GM23338 (cell line): ENCODE measurements at regions not wholly inside any gene's neighbourhood (a gene's known extent, or its start where the extent isn't known, plus 50 kb on each side); places are given as distances from the start of the nearest gene placed in this dataset.

Experiments
- ATAC-seq: fragments of 200-7000 bp; cut with Tn5 transposase; 3 replicates; pipeline ENCODE4 v1.9.1; 2020
- DNase-seq: peaks from one replicate; pipeline ENCODE4 v3.0.0-alpha.2; 2015; ENCODE audit warnings: low spot score
- H2AFZ ChIP-seq: fragments of 200-600 bp; sonication (generic); 2 replicates; pipeline ENCODE4 v1.8.0; 2016; ENCODE audit warnings: antibody characterized with exemption, mild to moderate bottlenecking, moderate library complexity
- H3F3A ChIP-seq: fragments of 200-600 bp; sonication (generic); replicated peaks from 2 replicates; pipeline ENCODE4 v1.8.0; 2017; ENCODE audit warnings: antibody characterized with exemption, mixed run types, low read depth
- H3K27ac ChIP-seq: fragments of 200-600 bp; sonication (generic); 2 replicates; pipeline ENCODE4 v1.6.1; 2016; ENCODE audit warnings: low read depth
- H3K27me3 ChIP-seq: fragments of 200-600 bp; sonication (generic); 2 replicates; pipeline ENCODE4 v1.8.0; 2016; ENCODE audit warnings: mild to moderate bottlenecking, mixed run types, moderate library complexity; ENCODE audit not compliant: insufficient read depth
- H3K36me3 ChIP-seq: fragments of 200-600 bp; sonication (generic); 2 replicates; pipeline ENCODE4 v1.8.0; 2016; ENCODE audit warnings: mild to moderate bottlenecking; ENCODE audit not compliant: insufficient read depth
- H3K4me1 ChIP-seq: fragments of 200-600 bp; sonication (generic); 2 replicates; pipeline ENCODE4 v1.8.0; 2016; ENCODE audit warnings: mild to moderate bottlenecking, moderate library complexity; ENCODE audit not compliant: insufficient read depth
- H3K4me2 ChIP-seq: fragments of 200-600 bp; sonication (generic); 2 replicates; pipeline ENCODE4 v1.7.1; 2017; ENCODE audit warnings: mixed run types
- H3K4me3 ChIP-seq: fragments of 200-600 bp; sonication (generic); 2 replicates; pipeline ENCODE4 v1.6.1; 2016; ENCODE audit warnings: mixed run types
- H3K79me2 ChIP-seq: fragments of 200-600 bp; sonication (generic); replicated peaks from 2 replicates; pipeline ENCODE4 v1.8.0; 2017; ENCODE audit warnings: mild to moderate bottlenecking; ENCODE audit not compliant: insufficient read depth
- H3K9me2 ChIP-seq: fragments of 200-600 bp; sonication (generic); 2 replicates; pipeline ENCODE4 v1.8.0; 2017; ENCODE audit not compliant: insufficient read depth
- H4K20me1 ChIP-seq: fragments of 200-600 bp; sonication (generic); replicated peaks from 2 replicates; pipeline ENCODE4 v1.8.0; 2017; ENCODE audit warnings: mild to moderate bottlenecking; ENCODE audit not compliant: insufficient read depth
- H3K27ac Mint-ChIP-seq: 2 replicates; pipeline ENCODE4 v1.8.0; 2020; ENCODE audit warnings: inconsistent platforms, mild to moderate bottlenecking, moderate library complexity, mixed read lengths
- H3K27me3 Mint-ChIP-seq: 3 replicates; pipeline ENCODE4 v1.8.0; 2022; ENCODE audit warnings: low read depth, mild to moderate bottlenecking, moderate library complexity, mixed read lengths, inconsistent platforms; ENCODE audit not compliant: insufficient read depth, poor library complexity
- H3K36me3 Mint-ChIP-seq: 3 replicates; pipeline ENCODE4 v1.8.0; 2021; ENCODE audit warnings: low read depth, mild to moderate bottlenecking, inconsistent platforms, moderate library complexity, mixed read lengths
- H3K4me1 Mint-ChIP-seq: 3 replicates; pipeline ENCODE4 v1.8.0; 2020; ENCODE audit warnings: mild to moderate bottlenecking, inconsistent platforms, mixed read lengths
- H3K4me3 Mint-ChIP-seq: 3 replicates; pipeline ENCODE4 v1.8.0; 2021; ENCODE audit warnings: moderate library complexity, mild to moderate bottlenecking, inconsistent platforms, mixed read lengths
- H3K9me3 Mint-ChIP-seq: 3 replicates; pipeline ENCODE4 v1.8.0; 2020; ENCODE audit warnings: moderate library complexity, mild to moderate bottlenecking, inconsistent platforms, mixed read lengths
- CREB1 ChIP-seq: fragments of 250-450 bp; sonication (Bioruptor Pico); IDR thresholded peaks from 2 replicates; pipeline ENCODE4 v1.5.0; 2020; ENCODE audit warnings: low read depth, mild to moderate bottlenecking, moderate library complexity
- EZH2 ChIP-seq: fragments of 200-600 bp; sonication (generic); IDR thresholded peaks from one replicate; pipeline ENCODE4 v1.8.0; 2017; ENCODE audit warnings: antibody characterized with exemption, mild to moderate bottlenecking, low read depth; ENCODE audit not compliant: unreplicated experiment
- EZH2phosphoT487 ChIP-seq: fragments of 200-600 bp; sonication (generic); IDR thresholded peaks from one replicate; pipeline ENCODE4 v1.8.1; 2018; ENCODE audit warnings: antibody characterized with exemption; ENCODE audit not compliant: unreplicated experiment
- JUNB ChIP-seq: IDR thresholded peaks from one replicate; pipeline ENCODE4 v1.6.1; 2016; ENCODE audit warnings: antibody characterized with exemption; ENCODE audit not compliant: unreplicated experiment
- NANOG ChIP-seq: IDR thresholded peaks from 2 replicates; pipeline ENCODE4 v1.6.1; 2016; ENCODE audit warnings: antibody characterized with exemption, borderline replicate concordance
- POLR2AphosphoS5 ChIP-seq: IDR thresholded peaks from 2 replicates; pipeline ENCODE4 v1.6.1; 2016; ENCODE audit warnings: antibody characterized with exemption, low read depth
- STAT1 ChIP-seq: IDR thresholded peaks from one replicate; pipeline ENCODE4 v1.6.1; 2016; ENCODE audit warnings: antibody characterized with exemption; ENCODE audit not compliant: unreplicated experiment
- ZNF114 ChIP-seq: fragments of 250-450 bp; sonication (Bioruptor Pico); IDR thresholded peaks from 2 replicates; pipeline ENCODE4 v1.5.0; 2020; ENCODE audit warnings: mild to moderate bottlenecking, moderate library complexity
- ZNF331 ChIP-seq: fragments of 250-450 bp; sonication (Bioruptor Pico); IDR thresholded peaks from 2 replicates; pipeline ENCODE4 v1.5.0; 2020; ENCODE audit warnings: low read depth, mild to moderate bottlenecking, moderate library complexity
- TF ChIP-seq, protein P1 (sequence below): IDR thresholded peaks from one replicate; pipeline ENCODE4 v1.6.1; 2018; ENCODE audit warnings: antibody characterized with exemption; ENCODE audit not compliant: unreplicated experiment
- TF ChIP-seq, protein P2 (sequence below), 2 experiments: fragments of 200-600 bp in 1 of 2; sonication (generic) in 1 of 2; conservative IDR thresholded peaks; 2 replicates each; pipeline versions ENCODE4 v1.5.1 to v1.6.1; 2016 to 2017; ENCODE audit warnings: antibody characterized with exemption in 2 of 2, low read depth in 2 of 2, mild to moderate bottlenecking in 2 of 2, moderate library complexity in 1 of 2
- TF ChIP-seq, protein P3 (sequence below): IDR thresholded peaks from 2 replicates; pipeline ENCODE4 v1.6.1; 2016; ENCODE audit warnings: antibody characterized with exemption
- TF ChIP-seq, protein P4 (sequence below): fragments of 250-450 bp; sonication (Bioruptor Pico); IDR thresholded peaks from 2 replicates; pipeline ENCODE4 v1.5.0; 2020; ENCODE audit warnings: mild to moderate bottlenecking, moderate library complexity

DNA sequence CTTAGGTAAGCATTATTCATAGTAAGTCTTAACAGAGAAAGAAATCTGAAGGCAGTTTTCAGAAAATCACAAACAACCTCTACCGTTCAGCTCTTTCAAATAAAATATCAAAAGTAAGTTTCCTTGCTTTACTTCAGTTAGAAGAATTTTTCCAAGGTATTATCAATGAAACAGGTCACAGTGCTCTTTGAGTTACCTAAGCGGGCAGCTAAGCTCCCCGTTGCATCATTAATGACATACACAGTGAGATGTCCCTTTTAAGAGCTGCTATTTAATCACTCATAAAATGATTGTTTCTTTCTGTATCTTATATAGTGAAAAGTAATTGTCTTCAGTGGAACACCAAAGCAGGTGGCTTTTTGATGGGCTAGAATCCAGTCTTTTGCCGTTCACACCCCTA lies 86.2 kb upstream of the PIK3R1 start:
- TF ChIP-seq JUNB (no peak), ZNF114 (CRISPR knock-in tag) (no peak), POLR2AphosphoS5 (no peak), CREB1 (CRISPR knock-in tag) (no peak), EZH2phosphoT487 (no peak), EZH2 (no peak), ZNF331 (CRISPR knock-in tag) (no peak), NANOG (no peak), STAT1 (no peak)
- TF ChIP-seq, protein P1, sequence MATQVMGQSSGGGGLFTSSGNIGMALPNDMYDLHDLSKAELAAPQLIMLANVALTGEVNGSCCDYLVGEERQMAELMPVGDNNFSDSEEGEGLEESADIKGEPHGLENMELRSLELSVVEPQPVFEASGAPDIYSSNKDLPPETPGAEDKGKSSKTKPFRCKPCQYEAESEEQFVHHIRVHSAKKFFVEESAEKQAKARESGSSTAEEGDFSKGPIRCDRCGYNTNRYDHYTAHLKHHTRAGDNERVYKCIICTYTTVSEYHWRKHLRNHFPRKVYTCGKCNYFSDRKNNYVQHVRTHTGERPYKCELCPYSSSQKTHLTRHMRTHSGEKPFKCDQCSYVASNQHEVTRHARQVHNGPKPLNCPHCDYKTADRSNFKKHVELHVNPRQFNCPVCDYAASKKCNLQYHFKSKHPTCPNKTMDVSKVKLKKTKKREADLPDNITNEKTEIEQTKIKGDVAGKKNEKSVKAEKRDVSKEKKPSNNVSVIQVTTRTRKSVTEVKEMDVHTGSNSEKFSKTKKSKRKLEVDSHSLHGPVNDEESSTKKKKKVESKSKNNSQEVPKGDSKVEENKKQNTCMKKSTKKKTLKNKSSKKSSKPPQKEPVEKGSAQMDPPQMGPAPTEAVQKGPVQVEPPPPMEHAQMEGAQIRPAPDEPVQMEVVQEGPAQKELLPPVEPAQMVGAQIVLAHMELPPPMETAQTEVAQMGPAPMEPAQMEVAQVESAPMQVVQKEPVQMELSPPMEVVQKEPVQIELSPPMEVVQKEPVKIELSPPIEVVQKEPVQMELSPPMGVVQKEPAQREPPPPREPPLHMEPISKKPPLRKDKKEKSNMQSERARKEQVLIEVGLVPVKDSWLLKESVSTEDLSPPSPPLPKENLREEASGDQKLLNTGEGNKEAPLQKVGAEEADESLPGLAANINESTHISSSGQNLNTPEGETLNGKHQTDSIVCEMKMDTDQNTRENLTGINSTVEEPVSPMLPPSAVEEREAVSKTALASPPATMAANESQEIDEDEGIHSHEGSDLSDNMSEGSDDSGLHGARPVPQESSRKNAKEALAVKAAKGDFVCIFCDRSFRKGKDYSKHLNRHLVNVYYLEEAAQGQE, result no peak
- TF ChIP-seq, protein P2, sequence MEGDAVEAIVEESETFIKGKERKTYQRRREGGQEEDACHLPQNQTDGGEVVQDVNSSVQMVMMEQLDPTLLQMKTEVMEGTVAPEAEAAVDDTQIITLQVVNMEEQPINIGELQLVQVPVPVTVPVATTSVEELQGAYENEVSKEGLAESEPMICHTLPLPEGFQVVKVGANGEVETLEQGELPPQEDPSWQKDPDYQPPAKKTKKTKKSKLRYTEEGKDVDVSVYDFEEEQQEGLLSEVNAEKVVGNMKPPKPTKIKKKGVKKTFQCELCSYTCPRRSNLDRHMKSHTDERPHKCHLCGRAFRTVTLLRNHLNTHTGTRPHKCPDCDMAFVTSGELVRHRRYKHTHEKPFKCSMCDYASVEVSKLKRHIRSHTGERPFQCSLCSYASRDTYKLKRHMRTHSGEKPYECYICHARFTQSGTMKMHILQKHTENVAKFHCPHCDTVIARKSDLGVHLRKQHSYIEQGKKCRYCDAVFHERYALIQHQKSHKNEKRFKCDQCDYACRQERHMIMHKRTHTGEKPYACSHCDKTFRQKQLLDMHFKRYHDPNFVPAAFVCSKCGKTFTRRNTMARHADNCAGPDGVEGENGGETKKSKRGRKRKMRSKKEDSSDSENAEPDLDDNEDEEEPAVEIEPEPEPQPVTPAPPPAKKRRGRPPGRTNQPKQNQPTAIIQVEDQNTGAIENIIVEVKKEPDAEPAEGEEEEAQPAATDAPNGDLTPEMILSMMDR (conservative IDR thresholded peaks at IDR 0.05; ENCODE audit: low read depth in 2 of 2), result no peak
- TF ChIP-seq, protein P3, sequence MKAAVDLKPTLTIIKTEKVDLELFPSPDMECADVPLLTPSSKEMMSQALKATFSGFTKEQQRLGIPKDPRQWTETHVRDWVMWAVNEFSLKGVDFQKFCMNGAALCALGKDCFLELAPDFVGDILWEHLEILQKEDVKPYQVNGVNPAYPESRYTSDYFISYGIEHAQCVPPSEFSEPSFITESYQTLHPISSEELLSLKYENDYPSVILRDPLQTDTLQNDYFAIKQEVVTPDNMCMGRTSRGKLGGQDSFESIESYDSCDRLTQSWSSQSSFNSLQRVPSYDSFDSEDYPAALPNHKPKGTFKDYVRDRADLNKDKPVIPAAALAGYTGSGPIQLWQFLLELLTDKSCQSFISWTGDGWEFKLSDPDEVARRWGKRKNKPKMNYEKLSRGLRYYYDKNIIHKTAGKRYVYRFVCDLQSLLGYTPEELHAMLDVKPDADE, result no peak
- TF ChIP-seq, protein P4, sequence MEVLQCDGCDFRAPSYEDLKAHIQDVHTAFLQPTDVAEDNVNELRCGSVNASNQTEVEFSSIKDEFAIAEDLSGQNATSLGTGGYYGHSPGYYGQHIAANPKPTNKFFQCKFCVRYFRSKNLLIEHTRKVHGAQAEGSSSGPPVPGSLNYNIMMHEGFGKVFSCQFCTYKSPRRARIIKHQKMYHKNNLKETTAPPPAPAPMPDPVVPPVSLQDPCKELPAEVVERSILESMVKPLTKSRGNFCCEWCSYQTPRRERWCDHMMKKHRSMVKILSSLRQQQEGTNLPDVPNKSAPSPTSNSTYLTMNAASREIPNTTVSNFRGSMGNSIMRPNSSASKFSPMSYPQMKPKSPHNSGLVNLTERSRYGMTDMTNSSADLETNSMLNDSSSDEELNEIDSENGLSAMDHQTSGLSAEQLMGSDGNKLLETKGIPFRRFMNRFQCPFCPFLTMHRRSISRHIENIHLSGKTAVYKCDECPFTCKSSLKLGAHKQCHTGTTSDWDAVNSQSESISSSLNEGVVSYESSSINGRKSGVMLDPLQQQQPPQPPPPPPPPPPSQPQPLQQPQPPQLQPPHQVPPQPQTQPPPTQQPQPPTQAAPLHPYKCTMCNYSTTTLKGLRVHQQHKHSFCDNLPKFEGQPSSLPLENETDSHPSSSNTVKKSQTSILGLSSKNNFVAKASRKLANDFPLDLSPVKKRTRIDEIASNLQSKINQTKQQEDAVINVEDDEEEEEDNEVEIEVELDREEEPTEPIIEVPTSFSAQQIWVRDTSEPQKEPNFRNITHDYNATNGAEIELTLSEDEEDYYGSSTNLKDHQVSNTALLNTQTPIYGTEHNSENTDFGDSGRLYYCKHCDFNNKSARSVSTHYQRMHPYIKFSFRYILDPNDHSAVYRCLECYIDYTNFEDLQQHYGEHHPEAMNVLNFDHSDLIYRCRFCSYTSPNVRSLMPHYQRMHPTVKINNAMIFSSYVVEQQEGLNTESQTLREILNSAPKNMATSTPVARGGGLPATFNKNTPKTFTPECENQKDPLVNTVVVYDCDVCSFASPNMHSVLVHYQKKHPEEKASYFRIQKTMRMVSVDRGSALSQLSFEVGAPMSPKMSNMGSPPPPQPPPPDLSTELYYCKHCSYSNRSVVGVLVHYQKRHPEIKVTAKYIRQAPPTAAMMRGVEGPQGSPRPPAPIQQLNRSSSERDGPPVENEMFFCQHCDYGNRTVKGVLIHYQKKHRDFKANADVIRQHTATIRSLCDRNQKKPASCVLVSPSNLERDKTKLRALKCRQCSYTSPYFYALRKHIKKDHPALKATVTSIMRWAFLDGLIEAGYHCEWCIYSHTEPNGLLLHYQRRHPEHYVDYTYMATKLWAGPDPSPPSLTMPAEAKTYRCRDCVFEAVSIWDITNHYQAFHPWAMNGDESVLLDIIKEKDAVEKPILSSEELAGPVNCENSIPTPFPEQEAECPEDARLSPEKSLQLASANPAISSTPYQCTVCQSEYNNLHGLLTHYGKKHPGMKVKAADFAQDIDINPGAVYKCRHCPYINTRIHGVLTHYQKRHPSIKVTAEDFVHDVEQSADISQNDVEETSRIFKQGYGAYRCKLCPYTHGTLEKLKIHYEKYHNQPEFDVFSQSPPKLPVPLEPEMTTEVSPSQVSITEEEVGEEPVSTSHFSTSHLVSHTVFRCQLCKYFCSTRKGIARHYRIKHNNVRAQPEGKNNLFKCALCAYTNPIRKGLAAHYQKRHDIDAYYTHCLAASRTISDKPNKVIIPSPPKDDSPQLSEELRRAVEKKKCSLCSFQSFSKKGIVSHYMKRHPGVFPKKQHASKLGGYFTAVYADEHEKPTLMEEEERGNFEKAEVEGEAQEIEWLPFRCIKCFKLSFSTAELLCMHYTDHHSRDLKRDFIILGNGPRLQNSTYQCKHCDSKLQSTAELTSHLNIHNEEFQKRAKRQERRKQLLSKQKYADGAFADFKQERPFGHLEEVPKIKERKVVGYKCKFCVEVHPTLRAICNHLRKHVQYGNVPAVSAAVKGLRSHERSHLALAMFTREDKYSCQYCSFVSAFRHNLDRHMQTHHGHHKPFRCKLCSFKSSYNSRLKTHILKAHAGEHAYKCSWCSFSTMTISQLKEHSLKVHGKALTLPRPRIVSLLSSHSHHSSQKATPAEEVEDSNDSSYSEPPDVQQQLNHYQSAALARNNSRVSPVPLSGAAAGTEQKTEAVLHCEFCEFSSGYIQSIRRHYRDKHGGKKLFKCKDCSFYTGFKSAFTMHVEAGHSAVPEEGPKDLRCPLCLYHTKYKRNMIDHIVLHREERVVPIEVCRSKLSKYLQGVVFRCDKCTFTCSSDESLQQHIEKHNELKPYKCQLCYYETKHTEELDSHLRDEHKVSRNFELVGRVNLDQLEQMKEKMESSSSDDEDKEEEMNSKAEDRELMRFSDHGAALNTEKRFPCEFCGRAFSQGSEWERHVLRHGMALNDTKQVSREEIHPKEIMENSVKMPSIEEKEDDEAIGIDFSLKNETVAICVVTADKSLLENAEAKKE (CRISPR knock-in tag), result no peak
- no peak overlapping the region for H3K4me3 Mint-ChIP-seq
- ATAC-seq (no peak), DNase-seq (no peak)
- no peaks in the 10 kb centered on the region for H3K36me3 Mint-ChIP-seq
- H3K9me3 Mint-ChIP-seq, result no peaks in the 10 kb centered on the region; the same call in 2 of the 3 replicates
- no peak overlapping the region for H3K4me2 ChIP-seq
- no peaks in the 10 kb centered on the region for H3K9me2 ChIP-seq
- no peak overlapping the region for H2AFZ ChIP-seq
- no peaks in the 10 kb centered on the region for H3K27me3 ChIP-seq
- no peak overlapping the region for H3K27ac Mint-ChIP-seq
- peaks cover 6% of the 10 kb centered on the region; the same call in 2 of the 3 replicates for H3K4me1 Mint-ChIP-seq
- H3F3A ChIP-seq, result no peaks in the 10 kb centered on the region
- H3K4me1 ChIP-seq, result no peaks in the 10 kb centered on the region
- no peak overlapping the region for H3K27ac ChIP-seq
- peaks cover 2% of the 10 kb centered on the region for H3K27me3 Mint-ChIP-seq
- H3K4me3 ChIP-seq, result no peak overlapping the region
- no peaks in the 10 kb centered on the region for H3K36me3 ChIP-seq
- H4K20me1 ChIP-seq, result no peaks in the 10 kb centered on the region
- H3K79me2 ChIP-seq, result no peaks in the 10 kb centered on the region
